D721Med (cell line): ENCODE measurements at regions not wholly inside any gene's neighbourhood (a gene's known extent, or its start where the extent isn't known, plus 50 kb on each side); places are given as distances from the start of the nearest gene placed in this dataset.

ENCODE experiments used
- DNase-seq: peaks from one replicate; pipeline ENCODE4 v3.0.0; 2011; ENCODE audit warnings: low spot score; ENCODE audit not compliant: insufficient read length
- FAIRE-seq: peaks from 2 replicates; lab custom pipeline; 2011; peaks lifted over from hg19 to GRCh38; lab: Jason Lieb, UNC
- CTCF ChIP-seq: IDR thresholded peaks from 2 replicates; pipeline ENCODE4 v1.5.1; 2012; ENCODE audit warnings: mild to moderate bottlenecking, control low read depth; ENCODE audit not compliant: insufficient read depth; ENCODE audit errors: missing control alignments

- FAIRE-seq (no peak), DNase-seq (no peak)
- no peak for TF ChIP-seq CTCF
These were observed 139.2 kb upstream of the EOMES start for GRCh38 chr3:27861046-27862036.

GRCh38 chr3:27865731-27866130 is 143.6 kb upstream of the EOMES start:
- DNase-seq: no peak
- no peak for TF ChIP-seq CTCF
- FAIRE-seq: no peak

GRCh38 chr3:27869152-27869551 is 147.0 kb upstream of the EOMES start:
- DNase-seq: no peak
- no peak for TF ChIP-seq CTCF
- no peak for FAIRE-seq

- TF ChIP-seq CTCF: no peak
These were observed 155.2 kb upstream of the EOMES start for GRCh38 chr3:27877061-27878013.

GRCh38 chr3:27878014-27878383 is 155.9 kb upstream of the EOMES start:
- FAIRE-seq (no peak), DNase-seq (no peak)
- TF ChIP-seq CTCF: no peak

More at GRCh38 chr3:27877061-27878013, 155.2 kb upstream of the EOMES start:
- DNase-seq (no peak), FAIRE-seq (no peak)

- TF ChIP-seq CTCF: no peak
- DNase-seq (no peak), FAIRE-seq (no peak)
These were observed 159.1 kb upstream of the EOMES start for GRCh38 chr3:27880969-27881892.
